ENCODE measurements at regions not wholly inside any gene's neighbourhood (a gene's known extent, or its start where the extent isn't known, plus 50 kb on each side); places are given as distances from the start of the nearest gene placed in this dataset.

GRCh38 chr3:182438398-182438797 is 354.9 kb upstream of the ATP11B start:
- TF ChIP-seq EZH2 (IDR thresholded peaks at IDR 0.05) = no peak
- no peak for TF ChIP-seq POLR2AphosphoS5 (IDR thresholded peaks at IDR 0.05; ENCODE audit: borderline replicate concordance, low read depth, low read length)
